NB4 (cell line): ENCODE measurements at regions not wholly inside any gene's neighbourhood (a gene's known extent, or its start where the extent isn't known, plus 50 kb on each side); places are given as distances from the start of the nearest gene placed in this dataset.

Source experiments
- CTCF ChIP-seq: IDR thresholded peaks from one replicate; pipeline ENCODE4 v1.5.1; 2012; ENCODE audit warnings: low read depth, low read length
- POLR2A ChIP-seq: IDR thresholded peaks from 2 replicates; pipeline ENCODE4 v1.6.1; 2011; ENCODE audit warnings: mild to moderate bottlenecking; ENCODE audit not compliant: insufficient read length; ENCODE audit errors: extremely low read depth

GRCh38 chr13:65943024-65943423 is 1287.1 kb downstream of the PCDH9 start:
- TF ChIP-seq POLR2A, result no peak
- TF ChIP-seq CTCF, result no peak
